ENCODE measurements at regions not wholly inside any gene's neighbourhood (a gene's known extent, or its start where the extent isn't known, plus 50 kb on each side); places are given as distances from the start of the nearest gene placed in this dataset.

DNA sequence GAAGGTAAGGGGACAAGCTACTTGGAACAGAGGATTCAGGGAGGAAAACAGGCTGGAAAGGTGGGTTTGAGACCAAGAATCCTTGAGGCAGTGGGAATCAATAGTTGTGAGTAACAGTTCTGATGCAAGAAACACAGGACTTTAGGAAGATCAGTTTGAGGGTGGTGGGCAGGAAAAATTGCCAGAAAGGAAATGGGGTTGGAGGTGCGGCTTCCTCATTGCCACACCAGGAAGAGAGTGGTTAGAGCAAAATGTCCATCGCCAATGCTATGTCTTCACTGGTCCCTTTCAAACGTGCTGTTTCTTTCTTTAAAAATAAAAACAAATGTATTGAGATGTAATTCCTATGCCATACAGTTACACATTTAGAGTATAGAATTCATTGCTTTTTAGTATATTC is 57.1 kb upstream of the NOCT start:
- Histone ChIP-seq H3K9me2 (replicated peaks; ENCODE audit: control insufficient read depth, low read length) (no peaks in the 10 kb centered on the region), H3K9me3 (ENCODE audit: control insufficient read depth, insufficient read depth, low read length) (no peaks in the 10 kb centered on the region), H3F3A (ENCODE audit: control insufficient read depth, insufficient read depth) (no peaks in the 10 kb centered on the region), H3K4me2 (ENCODE audit: low read length) (no peak overlapping the region), H3K4me3 (ENCODE audit: low read length) (no peak overlapping the region), H3K36me3 (ENCODE audit: control insufficient read depth, low read length) (no peaks in the 10 kb centered on the region), H3K79me2 (ENCODE audit: control insufficient read depth, low read length) (no peaks in the 10 kb centered on the region), H3K27me3 (ENCODE audit: control insufficient read depth, low read length) (peaks cover 4% of the 10 kb centered on the region), H3K27ac (ENCODE audit: low read depth, low read length) (no peak overlapping the region), H4K20me1 (ENCODE audit: control insufficient read depth, insufficient read depth, low read depth, low read length) (no peaks in the 10 kb centered on the region), H3K4me1 (ENCODE audit: control insufficient read depth, low read length) (no peaks in the 10 kb centered on the region)
- TF ChIP-seq, protein P1, sequence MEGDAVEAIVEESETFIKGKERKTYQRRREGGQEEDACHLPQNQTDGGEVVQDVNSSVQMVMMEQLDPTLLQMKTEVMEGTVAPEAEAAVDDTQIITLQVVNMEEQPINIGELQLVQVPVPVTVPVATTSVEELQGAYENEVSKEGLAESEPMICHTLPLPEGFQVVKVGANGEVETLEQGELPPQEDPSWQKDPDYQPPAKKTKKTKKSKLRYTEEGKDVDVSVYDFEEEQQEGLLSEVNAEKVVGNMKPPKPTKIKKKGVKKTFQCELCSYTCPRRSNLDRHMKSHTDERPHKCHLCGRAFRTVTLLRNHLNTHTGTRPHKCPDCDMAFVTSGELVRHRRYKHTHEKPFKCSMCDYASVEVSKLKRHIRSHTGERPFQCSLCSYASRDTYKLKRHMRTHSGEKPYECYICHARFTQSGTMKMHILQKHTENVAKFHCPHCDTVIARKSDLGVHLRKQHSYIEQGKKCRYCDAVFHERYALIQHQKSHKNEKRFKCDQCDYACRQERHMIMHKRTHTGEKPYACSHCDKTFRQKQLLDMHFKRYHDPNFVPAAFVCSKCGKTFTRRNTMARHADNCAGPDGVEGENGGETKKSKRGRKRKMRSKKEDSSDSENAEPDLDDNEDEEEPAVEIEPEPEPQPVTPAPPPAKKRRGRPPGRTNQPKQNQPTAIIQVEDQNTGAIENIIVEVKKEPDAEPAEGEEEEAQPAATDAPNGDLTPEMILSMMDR (IDR thresholded peaks at IDR 0.05; ENCODE audit: low read depth, low read length, poor library complexity, severe bottlenecking) = no peak
- TF ChIP-seq EZH2phosphoT487 (IDR thresholded peaks at IDR 0.05; ENCODE audit: borderline replicate concordance, low read length) = no peak

DNA sequence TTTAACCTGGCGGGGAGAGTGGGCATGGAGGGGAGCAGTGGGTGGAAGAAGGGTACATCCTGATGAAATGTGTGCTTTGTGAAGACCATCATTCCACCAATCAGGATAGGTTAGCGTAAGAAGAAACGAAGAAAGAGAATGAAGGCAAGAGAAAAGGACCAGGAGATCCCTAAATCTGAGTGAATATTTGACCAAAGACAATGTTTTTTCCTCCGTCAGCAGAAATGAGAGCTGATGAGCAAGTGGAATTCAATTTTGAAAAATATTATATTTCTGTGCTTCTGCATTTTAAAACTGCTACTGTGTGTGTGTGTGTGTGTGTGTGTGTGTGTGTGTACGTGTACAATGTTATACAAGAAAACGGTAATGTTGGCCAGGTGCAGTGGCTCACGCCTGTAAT is 58.3 kb upstream of the NOCT start:
- Histone ChIP-seq H3K9me2 (replicated peaks; ENCODE audit: control insufficient read depth, low read length) (no peaks in the 10 kb centered on the region), H3K4me1 (ENCODE audit: control insufficient read depth, low read length) (no peaks in the 10 kb centered on the region), H3K27ac (ENCODE audit: low read depth, low read length) (no peak overlapping the region), H3K79me2 (ENCODE audit: control insufficient read depth, low read length) (no peaks in the 10 kb centered on the region), H3K9me3 (ENCODE audit: control insufficient read depth, insufficient read depth, low read length) (no peaks in the 10 kb centered on the region), H3F3A (ENCODE audit: control insufficient read depth, insufficient read depth) (no peaks in the 10 kb centered on the region), H3K4me3 (ENCODE audit: low read length) (no peak overlapping the region), H4K20me1 (ENCODE audit: control insufficient read depth, insufficient read depth, low read depth, low read length) (no peaks in the 10 kb centered on the region), H3K4me2 (ENCODE audit: low read length) (no peak overlapping the region), H3K36me3 (ENCODE audit: control insufficient read depth, low read length) (no peaks in the 10 kb centered on the region), H3K27me3 (ENCODE audit: control insufficient read depth, low read length) (peaks cover 4% of the 10 kb centered on the region)
- TF ChIP-seq EZH2phosphoT487 (IDR thresholded peaks at IDR 0.05; ENCODE audit: borderline replicate concordance, low read length) = no peak
- TF ChIP-seq, protein P1 (IDR thresholded peaks at IDR 0.05; ENCODE audit: low read depth, low read length, poor library complexity, severe bottlenecking) = no peak

DNA sequence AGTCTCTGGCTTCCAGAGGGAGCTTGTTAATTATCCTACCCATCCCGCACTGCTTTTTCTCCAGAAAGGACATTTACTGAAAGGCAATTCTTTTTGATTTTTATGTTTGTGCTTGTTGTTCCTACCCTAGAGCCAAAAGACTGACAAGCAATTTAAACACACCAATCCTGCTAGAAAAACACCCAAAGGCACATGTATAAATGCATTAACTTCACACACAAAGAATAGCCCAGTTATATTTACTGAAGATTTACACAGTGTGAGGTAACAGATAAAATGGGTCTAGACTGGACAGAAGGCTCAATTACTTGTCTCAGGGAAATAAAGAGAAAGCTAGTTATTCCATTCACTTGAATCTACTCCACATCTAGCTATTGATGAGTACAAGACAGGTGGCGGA is 61.2 kb upstream of the NOCT start:
- H3K9me2 ChIP-seq (replicated peaks; ENCODE audit: control insufficient read depth, low read length) = no peaks in the 10 kb centered on the region
- H3K4me3 ChIP-seq (ENCODE audit: low read length) = no peak overlapping the region
- H3F3A ChIP-seq (ENCODE audit: control insufficient read depth, insufficient read depth) = no peaks in the 10 kb centered on the region
- H3K79me2 ChIP-seq (ENCODE audit: control insufficient read depth, low read length) = no peaks in the 10 kb centered on the region
- H3K27me3 ChIP-seq (ENCODE audit: control insufficient read depth, low read length) = peaks cover 2% of the 10 kb centered on the region; the same call in 1 of the 2 replicates
- H3K4me2 ChIP-seq (ENCODE audit: low read length) = no peak overlapping the region
- H4K20me1 ChIP-seq (ENCODE audit: control insufficient read depth, insufficient read depth, low read depth, low read length) = no peaks in the 10 kb centered on the region
- H3K36me3 ChIP-seq (ENCODE audit: control insufficient read depth, low read length) = no peaks in the 10 kb centered on the region
- no peaks in the 10 kb centered on the region for H3K4me1 ChIP-seq (ENCODE audit: control insufficient read depth, low read length)
- H3K27ac ChIP-seq (ENCODE audit: low read depth, low read length) = no peak overlapping the region
- TF ChIP-seq, protein P1 (IDR thresholded peaks at IDR 0.05; ENCODE audit: low read depth, low read length, poor library complexity, severe bottlenecking) = no peak
- TF ChIP-seq EZH2phosphoT487 (IDR thresholded peaks at IDR 0.05; ENCODE audit: borderline replicate concordance, low read length) = no peak
- H3K9me3 ChIP-seq (ENCODE audit: control insufficient read depth, insufficient read depth, low read length) = no peaks in the 10 kb centered on the region

DNA sequence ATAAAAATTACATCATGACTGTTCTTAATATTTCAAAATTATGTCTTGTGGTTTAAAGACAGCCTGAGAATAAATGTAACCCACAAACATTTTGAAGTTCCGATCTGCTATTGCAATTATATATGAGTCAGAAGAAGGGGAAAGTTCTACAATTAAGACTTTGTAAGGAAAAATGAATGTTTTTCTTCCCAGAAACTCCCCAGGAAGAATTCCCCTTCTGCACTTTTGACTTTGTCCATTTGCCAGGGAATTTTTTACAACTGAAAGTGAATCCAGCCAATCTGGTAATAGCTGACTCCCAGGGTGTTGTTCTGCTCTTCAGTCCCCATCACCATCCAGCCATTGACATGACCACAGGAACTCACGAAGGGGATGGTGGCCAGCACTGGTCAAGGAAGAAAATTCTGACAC is 61.6 kb upstream of the NOCT start:
- H3K4me3 ChIP-seq (ENCODE audit: low read length) = no peak overlapping the region

More for the DNA sequence above, 61.6 kb upstream of the NOCT start:
- TF ChIP-seq, protein P1 (IDR thresholded peaks at IDR 0.05; ENCODE audit: low read depth, low read length, poor library complexity, severe bottlenecking) = no peak
- no peak for TF ChIP-seq EZH2phosphoT487 (IDR thresholded peaks at IDR 0.05; ENCODE audit: borderline replicate concordance, low read length)
- H3F3A ChIP-seq (ENCODE audit: control insufficient read depth, insufficient read depth) = no peaks in the 10 kb centered on the region
- H3K27ac ChIP-seq (ENCODE audit: low read depth, low read length) = no peak overlapping the region
- H3K79me2 ChIP-seq (ENCODE audit: control insufficient read depth, low read length) = no peaks in the 10 kb centered on the region
- H3K4me1 ChIP-seq (ENCODE audit: control insufficient read depth, low read length) = no peaks in the 10 kb centered on the region
- H4K20me1 ChIP-seq (ENCODE audit: control insufficient read depth, insufficient read depth, low read depth, low read length) = no peaks in the 10 kb centered on the region
- H3K9me2 ChIP-seq (replicated peaks; ENCODE audit: control insufficient read depth, low read length) = no peaks in the 10 kb centered on the region
- no peaks in the 10 kb centered on the region for H3K9me3 ChIP-seq (ENCODE audit: control insufficient read depth, insufficient read depth, low read length)
- no peaks in the 10 kb centered on the region for H3K36me3 ChIP-seq (ENCODE audit: control insufficient read depth, low read length)
- no peaks in the 10 kb centered on the region; the same call in 1 of the 2 replicates for H3K27me3 ChIP-seq (ENCODE audit: control insufficient read depth, low read length)
- no peak overlapping the region for H3K4me2 ChIP-seq (ENCODE audit: low read length)

All from DOHH2 (cell line).